Fibroblast of mammary gland (primary cell): ENCODE measurements at regions not wholly inside any gene's neighbourhood (a gene's known extent, or its start where the extent isn't known, plus 50 kb on each side); places are given as distances from the start of the nearest gene placed in this dataset.

Experiments used
- DNase-seq: peaks from one replicate; pipeline ENCODE4 v3.0.0-alpha.2; 2010; ENCODE audit warnings: low read depth
- H3K4me3 ChIP-seq: 2 replicates; pipeline ENCODE4 v1.5.1; 2011; ENCODE audit warnings: low read depth, mild to moderate bottlenecking, low read length, moderate library complexity; ENCODE audit not compliant: control insufficient read depth
- TF ChIP-seq, protein P1 (sequence below): conservative IDR thresholded peaks from 2 replicates; pipeline ENCODE4 v1.5.1; 2011; ENCODE audit warnings: low read depth, low read length, inconsistent platforms; ENCODE audit not compliant: control insufficient read depth, insufficient read depth

DNA sequence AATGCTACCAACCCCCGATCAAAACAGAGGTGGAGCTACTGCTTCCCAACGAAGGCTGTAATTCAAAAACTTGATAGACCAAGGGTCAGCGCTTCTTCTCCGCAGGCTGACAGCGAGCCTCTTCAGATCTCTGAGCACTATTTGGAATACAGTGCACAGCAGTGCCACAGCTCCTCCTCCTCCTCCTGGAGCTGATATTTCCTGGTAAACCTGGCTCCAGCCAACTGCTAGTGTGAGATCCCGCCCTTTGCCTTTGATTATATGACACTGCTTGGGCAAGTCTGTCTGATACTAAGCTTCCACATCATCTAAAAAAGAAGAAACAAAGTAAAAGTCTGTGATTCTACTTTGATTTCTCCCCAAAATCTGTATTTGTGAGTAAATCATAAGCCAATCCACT lies 710.5 kb downstream of the DACH1 start:
- DNase-seq = no peak
- TF ChIP-seq, protein P1, sequence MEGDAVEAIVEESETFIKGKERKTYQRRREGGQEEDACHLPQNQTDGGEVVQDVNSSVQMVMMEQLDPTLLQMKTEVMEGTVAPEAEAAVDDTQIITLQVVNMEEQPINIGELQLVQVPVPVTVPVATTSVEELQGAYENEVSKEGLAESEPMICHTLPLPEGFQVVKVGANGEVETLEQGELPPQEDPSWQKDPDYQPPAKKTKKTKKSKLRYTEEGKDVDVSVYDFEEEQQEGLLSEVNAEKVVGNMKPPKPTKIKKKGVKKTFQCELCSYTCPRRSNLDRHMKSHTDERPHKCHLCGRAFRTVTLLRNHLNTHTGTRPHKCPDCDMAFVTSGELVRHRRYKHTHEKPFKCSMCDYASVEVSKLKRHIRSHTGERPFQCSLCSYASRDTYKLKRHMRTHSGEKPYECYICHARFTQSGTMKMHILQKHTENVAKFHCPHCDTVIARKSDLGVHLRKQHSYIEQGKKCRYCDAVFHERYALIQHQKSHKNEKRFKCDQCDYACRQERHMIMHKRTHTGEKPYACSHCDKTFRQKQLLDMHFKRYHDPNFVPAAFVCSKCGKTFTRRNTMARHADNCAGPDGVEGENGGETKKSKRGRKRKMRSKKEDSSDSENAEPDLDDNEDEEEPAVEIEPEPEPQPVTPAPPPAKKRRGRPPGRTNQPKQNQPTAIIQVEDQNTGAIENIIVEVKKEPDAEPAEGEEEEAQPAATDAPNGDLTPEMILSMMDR = no peak
- H3K4me3 ChIP-seq = no peak overlapping the region

DNA sequence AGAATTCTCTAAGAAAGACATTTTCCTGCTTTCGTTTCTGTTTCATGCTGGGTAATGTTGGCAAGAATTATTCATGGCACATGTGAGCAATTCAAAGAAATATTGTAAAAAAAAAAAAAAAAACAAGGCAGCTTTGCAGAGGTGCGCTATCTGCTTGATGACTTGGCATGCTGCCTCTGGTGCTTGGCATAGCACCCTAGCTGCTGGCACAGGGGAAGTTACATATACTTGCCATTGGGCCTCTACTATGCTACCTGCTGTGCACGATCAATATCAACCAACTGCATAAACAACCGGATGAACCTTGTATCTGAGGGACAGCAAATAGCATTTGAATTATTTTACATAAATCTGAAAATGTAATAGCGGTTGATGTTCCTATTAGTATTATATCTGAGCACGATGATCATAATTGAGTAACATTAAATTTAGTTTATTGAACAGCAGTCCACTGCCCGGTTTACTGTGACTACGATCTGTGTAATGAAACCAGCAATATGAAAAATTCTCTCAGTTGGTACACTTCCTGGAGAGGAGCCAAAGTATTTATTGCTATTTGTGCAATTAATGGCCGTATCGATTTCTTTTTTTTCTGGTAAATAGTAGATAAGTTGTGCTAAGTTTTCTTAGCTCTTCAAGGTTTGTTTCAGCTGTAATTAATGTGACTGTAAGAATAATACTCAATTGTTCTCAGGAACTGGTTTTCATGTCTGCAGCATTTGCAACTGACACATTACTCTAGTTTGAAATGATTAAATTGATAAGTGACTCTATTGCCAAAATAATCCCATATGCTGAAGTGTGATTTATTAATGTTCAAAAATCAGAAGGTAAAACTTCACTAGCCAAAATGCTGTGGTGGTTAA lies 717.3 kb downstream of the DACH1 start:
- no peak overlapping the region for H3K4me3 ChIP-seq
- DNase-seq = no peak
- TF ChIP-seq, protein P1 = no peak

DNA sequence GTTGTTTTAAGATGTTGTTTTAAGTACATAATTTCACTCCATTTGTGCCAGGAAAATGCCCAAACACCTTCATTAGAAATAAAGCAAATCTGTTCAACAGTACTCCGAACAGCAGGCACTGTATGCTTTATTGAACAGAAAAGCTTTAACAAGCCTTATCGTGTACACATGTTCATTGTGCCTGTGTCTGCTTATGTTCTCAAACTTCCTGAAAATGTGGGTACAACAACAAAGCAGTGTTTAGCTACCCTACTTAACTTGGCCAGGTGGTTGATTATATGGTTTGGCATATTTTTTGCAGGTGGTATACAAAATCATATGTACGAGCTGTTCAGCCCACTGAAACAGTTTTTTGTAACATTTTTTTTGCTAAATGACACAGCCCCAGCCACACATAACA lies 718.0 kb downstream of the DACH1 start:
- TF ChIP-seq, protein P1 = no peak
- H3K4me3 ChIP-seq = no peak overlapping the region
- DNase-seq = no peak

DNA sequence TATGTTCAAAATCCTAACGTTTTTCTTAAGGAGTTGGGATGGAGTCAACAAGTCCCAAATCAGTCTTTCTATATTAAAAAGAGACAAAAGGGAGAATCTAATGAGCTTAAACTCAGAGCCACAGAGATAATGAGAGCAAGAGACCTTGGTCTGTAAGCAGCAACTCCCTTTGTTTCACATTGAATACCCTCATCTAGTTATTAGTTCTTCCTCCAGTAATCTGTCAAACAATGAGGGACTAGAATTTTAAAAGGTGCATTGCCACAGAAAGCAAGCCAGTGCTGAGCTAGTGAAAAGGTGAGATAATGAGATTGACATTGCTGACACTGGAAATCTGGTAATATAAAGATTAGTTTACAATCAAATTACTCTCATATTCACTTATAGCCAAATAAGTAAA lies 718.6 kb downstream of the DACH1 start:
- TF ChIP-seq, protein P1 = no peak
- no peak overlapping the region for H3K4me3 ChIP-seq
- no peak for DNase-seq

DNA sequence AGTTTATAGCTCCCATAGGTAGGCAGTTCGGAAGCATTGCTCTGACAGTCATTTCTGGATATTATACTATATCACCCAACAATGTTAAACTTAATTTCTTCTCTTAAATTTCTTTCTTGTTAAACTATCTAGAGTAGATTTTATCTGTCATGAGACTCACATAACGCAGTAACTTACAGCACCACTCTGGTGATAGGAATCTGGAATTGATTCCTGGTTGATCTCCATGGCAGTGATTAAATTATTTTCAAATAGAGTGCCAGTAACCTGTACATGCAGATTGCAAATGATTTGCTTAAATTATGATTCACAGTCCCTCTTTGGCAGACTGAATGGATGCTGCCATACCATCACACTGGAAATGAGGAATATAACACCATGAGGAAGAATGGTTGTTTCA lies 722.1 kb downstream of the DACH1 start:
- H3K4me3 ChIP-seq = no peak overlapping the region
- TF ChIP-seq, protein P1 = no peak
- DNase-seq = no peak

DNA sequence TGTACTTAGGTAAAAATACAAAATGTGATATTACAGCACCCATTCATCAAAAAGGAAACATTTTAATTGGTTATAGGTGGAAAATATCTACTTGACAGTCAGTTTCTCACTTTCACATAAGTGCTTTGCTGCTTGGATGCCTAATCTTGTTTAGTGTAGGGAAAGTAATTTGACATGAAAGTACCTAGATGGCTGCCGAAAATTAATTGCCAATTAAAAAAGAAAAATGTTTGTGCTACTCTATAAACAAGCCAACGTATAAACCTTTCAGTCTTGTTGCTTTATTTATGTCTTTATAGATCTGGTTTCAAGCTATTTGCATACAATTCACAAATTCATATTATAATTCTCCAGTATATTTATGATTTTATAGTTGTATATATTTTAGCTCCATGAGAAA lies 729.9 kb downstream of the DACH1 start:
- no peak overlapping the region for H3K4me3 ChIP-seq
- no peak for DNase-seq
- TF ChIP-seq, protein P1 = no peak
